Right ventricle myocardium superior (tissue), 1 donor: ENCODE measurements at regions not wholly inside any gene's neighbourhood (a gene's known extent, or its start where the extent isn't known, plus 50 kb on each side); places are given as distances from the start of the nearest gene placed in this dataset.

Experiments used
- ATAC-seq: fragments of 200-7000 bp; cut with Tn5 transposase; one replicate; pipeline ENCODE4 v1.9.1; 2020; ENCODE audit warnings: mild to moderate bottlenecking; ENCODE audit not compliant: poor library complexity
- DNase-seq: peaks from one replicate; pipeline ENCODE4 v3.0.0-alpha.2; 2020
- intact Hi-C: fragments of 100-400 bp; cut with DNase I; formaldehyde crosslinking; loops from one replicate; pipeline ENCODE4 v1.11.2; 2022
- donor health status: DM: no; HTN: yes; CAD: no; lungs with severe emphysema.

- intact Hi-C loops, result no loop called here
- DNase-seq (no peak), ATAC-seq (peak; percentile 85)
Observed at GRCh38 chr20:24100370-24101011, 111.9 kb upstream of the GGTLC1 start.

- no peak for ATAC-seq
- intact Hi-C loops, result no loop called here
Observed at GRCh38 chr20:24098886-24099285, 110.3 kb upstream of the GGTLC1 start.

GRCh38 chr20:24097506-24098245, 109.1 kb upstream of the GGTLC1 start:
- DNase-seq, result no peak
- no peak for ATAC-seq
- intact Hi-C loops, result no loop called here

More at GRCh38 chr20:24098886-24099285, 110.3 kb upstream of the GGTLC1 start:
- DNase-seq, result no peak

- DNase-seq (no peak), ATAC-seq (no peak)
- intact Hi-C loops, result no loop called here
Observed at GRCh38 chr20:24096864-24097450, 108.4 kb upstream of the GGTLC1 start.

GRCh38 chr20:24096264-24096663, 107.7 kb upstream of the GGTLC1 start:
- no peak for ATAC-seq
- intact Hi-C loops, result no loop called here
- DNase-seq, result no peak

GRCh38 chr20:24095756-24096155, 107.2 kb upstream of the GGTLC1 start:
- intact Hi-C loops, result no loop called here
- DNase-seq (no peak), ATAC-seq (no peak)

- ATAC-seq (no peak), DNase-seq (no peak)
- intact Hi-C loops, result no loop called here
Observed at GRCh38 chr20:24095303-24095702, 106.7 kb upstream of the GGTLC1 start.

- intact Hi-C loops, result no loop called here
Observed at GRCh38 chr20:24089576-24089975, 101.0 kb upstream of the GGTLC1 start.

GRCh38 chr20:24086121-24086520, 97.5 kb upstream of the GGTLC1 start:
- intact Hi-C loops, result no loop called here
- no peak for ATAC-seq

More at GRCh38 chr20:24089576-24089975, 101.0 kb upstream of the GGTLC1 start:
- no peak for DNase-seq
- ATAC-seq, result no peak

GRCh38 chr20:24084281-24084680, 95.7 kb upstream of the GGTLC1 start:
- no peak for ATAC-seq

More at GRCh38 chr20:24086121-24086520, 97.5 kb upstream of the GGTLC1 start:
- DNase-seq, result no peak

GRCh38 chr20:24081077-24081476, 92.5 kb upstream of the GGTLC1 start:
- DNase-seq (no peak), ATAC-seq (no peak)
- intact Hi-C loops, result no loop called here

More at GRCh38 chr20:24084281-24084680, 95.7 kb upstream of the GGTLC1 start:
- DNase-seq, result no peak
- intact Hi-C loops, result no loop called here

GRCh38 chr20:24079661-24080412, 91.3 kb upstream of the GGTLC1 start:
- DNase-seq, result no peak
- intact Hi-C loops, result no loop called here
- ATAC-seq, result no peak

GRCh38 chr20:24077145-24077544, 88.6 kb upstream of the GGTLC1 start:
- no peak for DNase-seq
- no peak for ATAC-seq
- intact Hi-C loops, result no loop called here

- intact Hi-C loops, result no loop called here
- DNase-seq (no peak), ATAC-seq (no peak)
Observed at GRCh38 chr20:24070679-24071078, 82.1 kb upstream of the GGTLC1 start.

GRCh38 chr20:24066076-24066700, 77.6 kb upstream of the GGTLC1 start:
- intact Hi-C loops, result no loop called here
- DNase-seq (no peak), ATAC-seq (no peak)

- no peak for DNase-seq
- no peak for ATAC-seq
- intact Hi-C loops, result no loop called here
Observed at GRCh38 chr20:24064915-24065314, 76.3 kb upstream of the GGTLC1 start.

- intact Hi-C loops, result no loop called here
- DNase-seq (no peak), ATAC-seq (no peak)
Observed at GRCh38 chr20:24064092-24064491, 75.5 kb upstream of the GGTLC1 start.

- no peak for DNase-seq
- intact Hi-C loops, result no loop called here
- no peak for ATAC-seq
Observed at GRCh38 chr20:24063100-24063499, 74.5 kb upstream of the GGTLC1 start.
